ENCODE measurements at regions not wholly inside any gene's neighbourhood (a gene's known extent, or its start where the extent isn't known, plus 50 kb on each side); places are given as distances from the start of the nearest gene placed in this dataset.

- peaks cover 4% of the 10 kb centered on the region for H3K27me3 ChIP-seq (ENCODE audit: control insufficient read depth, insufficient read depth, low read length)
- no peaks in the 10 kb centered on the region for H3K36me3 ChIP-seq (ENCODE audit: control insufficient read depth, insufficient read depth, low read length)
- no peak overlapping the region for H3K4me3 ChIP-seq (ENCODE audit: low read length)
- H3K9me3 ChIP-seq (replicated peaks; ENCODE audit: control insufficient read depth, low read depth, low read length) = no peaks in the 10 kb centered on the region
- H3K4me1 ChIP-seq (ENCODE audit: control insufficient read depth, insufficient read depth, low read length) = peaks cover 18% of the 10 kb centered on the region
- 33% methylated on average over 1 of the region's 2 CpGs for WGBS (ENCODE audit: insufficient coverage)
- H3K27ac ChIP-seq (ENCODE audit: low read length) = no peak overlapping the region
- DNase-seq = no peak
Observed at GRCh38 chr14:101189266-101189665, 285.7 kb upstream of the RTL1 start.

- Histone ChIP-seq H3K4me3 (ENCODE audit: low read length) (no peak overlapping the region), H3K4me1 (ENCODE audit: control insufficient read depth, insufficient read depth, low read length) (peaks cover 15% of the 10 kb centered on the region), H3K27me3 (ENCODE audit: control insufficient read depth, insufficient read depth, low read length) (peaks cover 6% of the 10 kb centered on the region), H3K27ac (ENCODE audit: low read length) (no peak overlapping the region), H3K9me3 (replicated peaks; ENCODE audit: control insufficient read depth, low read depth, low read length) (no peaks in the 10 kb centered on the region), H3K36me3 (ENCODE audit: control insufficient read depth, insufficient read depth, low read length) (no peaks in the 10 kb centered on the region)
- 93% methylated on average over 2 of the region's 3 CpGs for WGBS (ENCODE audit: insufficient coverage)
- DNase-seq = no peak
Observed at GRCh38 chr14:101189962-101190560, 286.5 kb upstream of the RTL1 start.

- Histone ChIP-seq H3K4me1 (ENCODE audit: control insufficient read depth, insufficient read depth, low read length) (peaks cover 14% of the 10 kb centered on the region), H3K27me3 (ENCODE audit: control insufficient read depth, insufficient read depth, low read length) (peaks cover 3% of the 10 kb centered on the region), H3K36me3 (ENCODE audit: control insufficient read depth, insufficient read depth, low read length) (no peaks in the 10 kb centered on the region), H3K27ac (ENCODE audit: low read length) (no peak overlapping the region), H3K4me3 (ENCODE audit: low read length) (no peak overlapping the region), H3K9me3 (replicated peaks; ENCODE audit: control insufficient read depth, low read depth, low read length) (no peaks in the 10 kb centered on the region)
- DNase-seq = no peak
- 60% methylated on average over 3 of the region's 6 CpGs for WGBS (ENCODE audit: insufficient coverage)
Observed at GRCh38 chr14:101191101-101191720, 287.7 kb upstream of the RTL1 start.

- Histone ChIP-seq H3K36me3 (ENCODE audit: control insufficient read depth, insufficient read depth, low read length) (no peaks in the 10 kb centered on the region), H3K4me3 (ENCODE audit: low read length) (no peak overlapping the region), H3K4me1 (ENCODE audit: control insufficient read depth, insufficient read depth, low read length) (peaks cover 14% of the 10 kb centered on the region), H3K27me3 (ENCODE audit: control insufficient read depth, insufficient read depth, low read length) (peaks cover 4% of the 10 kb centered on the region), H3K9me3 (replicated peaks; ENCODE audit: control insufficient read depth, low read depth, low read length) (no peaks in the 10 kb centered on the region), H3K27ac (ENCODE audit: low read length) (no peak overlapping the region)
- WGBS (ENCODE audit: insufficient coverage) = 84% methylated on average over 14 of the region's 15 CpGs
- DNase-seq = no peak
Observed at GRCh38 chr14:101191721-101192660, 288.5 kb upstream of the RTL1 start.

GRCh38 chr14:101192661-101193000 lies 289.1 kb upstream of the RTL1 start:
- WGBS (ENCODE audit: insufficient coverage) = 83% methylated on average over 2 of the region's 4 CpGs

GRCh38 chr14:101193106-101193844 lies 289.8 kb upstream of the RTL1 start:
- WGBS (ENCODE audit: insufficient coverage) = 81% methylated on average over 12 of the region's 16 CpGs

More at GRCh38 chr14:101192661-101193000, 289.1 kb upstream of the RTL1 start:
- DNase-seq = no peak
- Histone ChIP-seq H3K4me3 (ENCODE audit: low read length) (no peak overlapping the region), H3K4me1 (ENCODE audit: control insufficient read depth, insufficient read depth, low read length) (peaks cover 14% of the 10 kb centered on the region), H3K36me3 (ENCODE audit: control insufficient read depth, insufficient read depth, low read length) (no peaks in the 10 kb centered on the region), H3K27me3 (ENCODE audit: control insufficient read depth, insufficient read depth, low read length) (peaks cover 4% of the 10 kb centered on the region), H3K9me3 (replicated peaks; ENCODE audit: control insufficient read depth, low read depth, low read length) (no peaks in the 10 kb centered on the region), H3K27ac (ENCODE audit: low read length) (no peak overlapping the region)

GRCh38 chr14:101193845-101194372 lies 290.4 kb upstream of the RTL1 start:
- H3K4me1 ChIP-seq (ENCODE audit: control insufficient read depth, insufficient read depth, low read length) = peaks cover 14% of the 10 kb centered on the region
- peaks cover 4% of the 10 kb centered on the region for H3K27me3 ChIP-seq (ENCODE audit: control insufficient read depth, insufficient read depth, low read length)
- no peaks in the 10 kb centered on the region for H3K9me3 ChIP-seq (replicated peaks; ENCODE audit: control insufficient read depth, low read depth, low read length)
- DNase-seq = no peak
- WGBS (ENCODE audit: insufficient coverage) = 84% methylated on average over 12 of the region's 15 CpGs
- no peaks in the 10 kb centered on the region for H3K36me3 ChIP-seq (ENCODE audit: control insufficient read depth, insufficient read depth, low read length)
- H3K27ac ChIP-seq (ENCODE audit: low read length) = no peak overlapping the region
- H3K4me3 ChIP-seq (ENCODE audit: low read length) = no peak overlapping the region

More at GRCh38 chr14:101193106-101193844, 289.8 kb upstream of the RTL1 start:
- H3K36me3 ChIP-seq (ENCODE audit: control insufficient read depth, insufficient read depth, low read length) = no peaks in the 10 kb centered on the region
- H3K4me1 ChIP-seq (ENCODE audit: control insufficient read depth, insufficient read depth, low read length) = peaks cover 14% of the 10 kb centered on the region
- no peak overlapping the region for H3K27ac ChIP-seq (ENCODE audit: low read length)
- H3K4me3 ChIP-seq (ENCODE audit: low read length) = no peak overlapping the region
- peaks cover 4% of the 10 kb centered on the region for H3K27me3 ChIP-seq (ENCODE audit: control insufficient read depth, insufficient read depth, low read length)
- DNase-seq = no peak
- H3K9me3 ChIP-seq (replicated peaks; ENCODE audit: control insufficient read depth, low read depth, low read length) = no peaks in the 10 kb centered on the region

- H3K4me3 ChIP-seq (ENCODE audit: low read length) = no peak overlapping the region
- WGBS (ENCODE audit: insufficient coverage) = 79% methylated on average over 19 of the region's 20 CpGs
- no peak for DNase-seq
- H3K4me1 ChIP-seq (ENCODE audit: control insufficient read depth, insufficient read depth, low read length) = peaks cover 14% of the 10 kb centered on the region
- no peaks in the 10 kb centered on the region for H3K36me3 ChIP-seq (ENCODE audit: control insufficient read depth, insufficient read depth, low read length)
- no peak overlapping the region for H3K27ac ChIP-seq (ENCODE audit: low read length)
- peaks cover 4% of the 10 kb centered on the region for H3K27me3 ChIP-seq (ENCODE audit: control insufficient read depth, insufficient read depth, low read length)
- H3K9me3 ChIP-seq (replicated peaks; ENCODE audit: control insufficient read depth, low read depth, low read length) = no peaks in the 10 kb centered on the region
Observed at GRCh38 chr14:101194373-101195308, 291.1 kb upstream of the RTL1 start.

- peaks cover 4% of the 10 kb centered on the region for H3K27me3 ChIP-seq (ENCODE audit: control insufficient read depth, insufficient read depth, low read length)
- H3K36me3 ChIP-seq (ENCODE audit: control insufficient read depth, insufficient read depth, low read length) = no peaks in the 10 kb centered on the region
- DNase-seq = peak; percentile 69
- no peak overlapping the region for H3K27ac ChIP-seq (ENCODE audit: low read length)
- WGBS (ENCODE audit: insufficient coverage) = 45% methylated on average over 8 of the region's 12 CpGs
- peaks cover 14% of the 10 kb centered on the region for H3K4me1 ChIP-seq (ENCODE audit: control insufficient read depth, insufficient read depth, low read length)
- no peak overlapping the region for H3K4me3 ChIP-seq (ENCODE audit: low read length)
- no peaks in the 10 kb centered on the region for H3K9me3 ChIP-seq (replicated peaks; ENCODE audit: control insufficient read depth, low read depth, low read length)
Observed at GRCh38 chr14:101195309-101195901, 291.9 kb upstream of the RTL1 start.

All from muscle of leg (tissue), 3 donors.